SU-DHL-6 (cell line): ENCODE measurements at regions not wholly inside any gene's neighbourhood (a gene's known extent, or its start where the extent isn't known, plus 50 kb on each side); places are given as distances from the start of the nearest gene placed in this dataset.

ENCODE experiments used
- EZH2phosphoT487 ChIP-seq: fragments of 200-600 bp; sonication (generic), shearing (Covaris generic); conservative IDR thresholded peaks from 2 replicates; pipeline ENCODE4 v1.6.1; 2018; ENCODE audit warnings: mild to moderate bottlenecking, antibody characterized with exemption, low read length, moderate library complexity, mixed read lengths
- TF ChIP-seq, protein P1 (sequence below): fragments of 200-600 bp; sonication (generic); IDR thresholded peaks from one replicate; pipeline ENCODE4 v1.5.1; 2017; ENCODE audit warnings: antibody characterized with exemption, mild to moderate bottlenecking, low read length, moderate library complexity; ENCODE audit not compliant: insufficient read depth, poor library complexity, severe bottlenecking

DNA sequence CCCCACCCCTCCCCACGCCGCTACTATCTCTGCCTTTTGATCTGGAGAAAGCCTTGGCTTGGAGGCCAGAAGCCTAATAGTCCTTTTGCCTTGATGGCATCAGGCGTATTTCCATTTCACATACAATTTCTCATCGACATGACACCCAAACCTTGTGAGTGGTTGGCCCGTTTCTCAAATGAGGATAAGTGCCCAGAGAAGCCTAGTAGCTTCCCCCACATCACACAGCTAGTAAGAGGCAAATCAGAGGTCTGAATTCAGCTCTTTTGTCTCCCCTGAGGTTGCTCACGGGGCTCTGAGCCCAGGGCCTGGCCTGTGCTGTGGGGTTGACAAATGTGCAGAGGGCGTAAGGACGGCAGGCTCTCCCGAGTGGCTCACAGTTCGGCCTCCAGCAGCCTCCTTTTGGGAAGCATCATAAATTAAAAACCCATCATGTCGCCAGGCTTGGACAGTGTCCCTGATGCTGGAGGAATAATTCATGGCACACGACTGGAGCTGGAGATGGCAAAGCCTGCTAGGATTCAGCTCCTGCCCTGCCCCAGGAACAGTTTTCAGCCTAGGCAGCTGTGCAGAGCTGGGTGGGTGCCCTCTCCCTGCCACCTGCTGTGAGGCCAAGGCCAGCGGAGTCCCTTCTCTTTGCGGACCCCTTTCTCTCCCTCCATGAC is 263.8 kb downstream of the NSG2 start:
- TF ChIP-seq, protein P1, sequence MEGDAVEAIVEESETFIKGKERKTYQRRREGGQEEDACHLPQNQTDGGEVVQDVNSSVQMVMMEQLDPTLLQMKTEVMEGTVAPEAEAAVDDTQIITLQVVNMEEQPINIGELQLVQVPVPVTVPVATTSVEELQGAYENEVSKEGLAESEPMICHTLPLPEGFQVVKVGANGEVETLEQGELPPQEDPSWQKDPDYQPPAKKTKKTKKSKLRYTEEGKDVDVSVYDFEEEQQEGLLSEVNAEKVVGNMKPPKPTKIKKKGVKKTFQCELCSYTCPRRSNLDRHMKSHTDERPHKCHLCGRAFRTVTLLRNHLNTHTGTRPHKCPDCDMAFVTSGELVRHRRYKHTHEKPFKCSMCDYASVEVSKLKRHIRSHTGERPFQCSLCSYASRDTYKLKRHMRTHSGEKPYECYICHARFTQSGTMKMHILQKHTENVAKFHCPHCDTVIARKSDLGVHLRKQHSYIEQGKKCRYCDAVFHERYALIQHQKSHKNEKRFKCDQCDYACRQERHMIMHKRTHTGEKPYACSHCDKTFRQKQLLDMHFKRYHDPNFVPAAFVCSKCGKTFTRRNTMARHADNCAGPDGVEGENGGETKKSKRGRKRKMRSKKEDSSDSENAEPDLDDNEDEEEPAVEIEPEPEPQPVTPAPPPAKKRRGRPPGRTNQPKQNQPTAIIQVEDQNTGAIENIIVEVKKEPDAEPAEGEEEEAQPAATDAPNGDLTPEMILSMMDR, result no peak
- TF ChIP-seq EZH2phosphoT487, result no peak
